ENCODE measurements at regions not wholly inside any gene's neighbourhood (a gene's known extent, or its start where the extent isn't known, plus 50 kb on each side); places are given as distances from the start of the nearest gene placed in this dataset.

DNA sequence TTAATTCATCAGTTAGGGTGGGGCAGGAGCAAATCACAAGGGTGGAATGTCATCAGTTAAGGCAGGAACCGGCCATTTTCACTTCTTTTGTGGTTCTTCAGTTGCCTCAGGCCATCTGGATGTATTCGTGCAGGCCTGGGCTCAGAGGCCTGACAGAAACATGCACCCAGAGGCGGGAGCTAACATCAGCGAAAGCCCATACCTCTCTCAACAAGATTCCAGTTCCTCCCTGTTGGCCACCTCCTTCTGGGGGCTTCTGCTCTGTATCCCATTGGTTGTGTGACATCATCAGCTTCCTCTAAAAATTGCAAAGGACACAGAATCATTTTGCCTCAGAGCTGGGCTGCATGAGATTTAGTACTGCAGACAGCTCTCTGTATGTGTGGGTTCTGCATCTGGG is 134.3 kb downstream of the ZNF664 start:
- intact Hi-C loops (cut with micrococcal nuclease; ENCODE audit: unreplicated experiment), result no loop called here
- ChIA-PET POLR2A (no interaction called here), CTCF (ENCODE audit: low intra/inter-chr PET ratio, low total read pairs) (no interaction called here)
- H3K36me3 ChIP-seq (replicated peaks in 1 of 2; ENCODE audit: control insufficient read depth in 1 of 2, insufficient read depth in 2 of 2, low read length in 2 of 2), result no peaks in the 10 kb centered on the region
- ATAC-seq (no peak), DNase-seq (ENCODE audit: low spot score) (no peak), FAIRE-seq (no peak)
- H3K79me2 ChIP-seq (ENCODE audit: insufficient read depth, low read length), result no peaks in the 10 kb centered on the region
- no TSS peak for BruUV-seq (replicated peaks)
- in situ Hi-C loops (cut with HindIII; ENCODE audit: extremely low pct_ligation_motif_present, low pct_unique_long_range_greater_than_20kb), result no loop called here
- no peak overlapping the region for H3K4me2 ChIP-seq (ENCODE audit: low read depth, low read length)
- no peaks in the 10 kb centered on the region for H4K20me1 ChIP-seq (ENCODE audit: insufficient read depth, low read length)
- no peaks in the 10 kb centered on the region for H3K9me3 ChIP-seq (ENCODE audit: low read length)
- H3K4me1 ChIP-seq (ENCODE audit: insufficient read depth, low read length), result peaks cover 6% of the 10 kb centered on the region; the same call in 1 of the 2 replicates
- H3K4me3 ChIP-seq (replicated peaks in 1 of 3; ENCODE audit: insufficient read depth in 1 of 3, low read depth in 2 of 3, low read length in 3 of 3), result no peak overlapping the region
- H3K27me3 ChIP-seq (ENCODE audit: control insufficient read depth in 1 of 2, insufficient read depth in 2 of 2, low read length in 2 of 2), result no peaks in the 10 kb centered on the region
- no peak overlapping the region for H2AFZ ChIP-seq (ENCODE audit: low read length)
- no peak overlapping the region for H3K9ac ChIP-seq (ENCODE audit: insufficient read depth, low read depth, low read length)
- 48% methylated on average over 4 of the region's 4 CpGs for WGBS (ENCODE audit: low lambda C conversion rate)
- H3K27ac ChIP-seq (ENCODE audit: extremely low read length, insufficient read depth, low read length), result no peak overlapping the region
- TF ChIP-seq ZBTB38 (CRISPR knock-in tag; IDR thresholded peaks at IDR 0.05) (no peak), FIP1L1 (IDR thresholded peaks at IDR 0.05; ENCODE audit: borderline replicate concordance, insufficient read depth, low read depth, low read length) (no peak), RNF2 (conservative IDR thresholded peaks at IDR 0.05; ENCODE audit: low read depth) (no peak), ZFAT (CRISPR knock-in tag; conservative IDR thresholded peaks at IDR 0.05) (no peak), MED1 (CRISPR knock-in tag; IDR thresholded peaks at IDR 0.05) (no peak), SUZ12 (IDR thresholded peaks at IDR 0.05; ENCODE audit: low read depth, low read length) (no peak), USF2 (IDR thresholded peaks at IDR 0.05; ENCODE audit: low read depth, low read length) (no peak), USF2 (CRISPR knock-in tag; IDR thresholded peaks at IDR 0.05; ENCODE audit: borderline replicate concordance) (no peak), EP300 (IDR thresholded peaks at IDR 0.05; ENCODE audit: low read depth in 2 of 2, low read length in 2 of 2) (no peak), EP300 (CRISPR knock-in tag; IDR thresholded peaks at IDR 0.05; ENCODE audit: borderline replicate concordance) (no peak), SKIL (CRISPR knock-in tag; IDR thresholded peaks at IDR 0.05; ENCODE audit: borderline replicate concordance) (no peak), ZNF292 (CRISPR knock-in tag; IDR thresholded peaks at IDR 0.05; ENCODE audit: borderline replicate concordance, low read depth) (no peak), HNF4A (CRISPR knock-in tag; IDR thresholded peaks at IDR 0.05) (no peak), PRDM15 (CRISPR knock-in tag; IDR thresholded peaks at IDR 0.05) (no peak), UBTF (CRISPR knock-in tag; IDR thresholded peaks at IDR 0.05) (no peak), ZBTB7B (CRISPR knock-in tag; IDR thresholded peaks at IDR 0.05) (no peak)
